Right lobe of liver (tissue), 6 donors: ENCODE measurements at regions not wholly inside any gene's neighbourhood (a gene's known extent, or its start where the extent isn't known, plus 50 kb on each side); places are given as distances from the start of the nearest gene placed in this dataset.
"Not testable (repeated sequence)": the region's sequence is repeated elsewhere in the genome, so short reads cannot be mapped to it uniquely, and the experiment has no call there.

Experiments
- ATAC-seq, 4 donors: fragments of 200-7000 bp; cut with Tn5 transposase; one replicate each; pipeline ENCODE4 v1.9.1; 2020; ENCODE audit warnings: mild to moderate bottlenecking in 4 of 4, moderate library complexity in 4 of 4
- DNase-seq, 3 donors: peaks; one replicate each; pipeline ENCODE4 v3.0.0-alpha.2; 2020
- H3K27ac ChIP-seq, 3 donors: fragments of 200-600 bp; one replicate each; pipeline ENCODE4 v1.8.0; 2022
- H3K27me3 ChIP-seq, 2 donors: fragments of 200-600 bp; one replicate each; pipeline ENCODE4 v1.8.0; 2022
- H3K36me3 ChIP-seq, 4 donors: fragments of 200-600 bp; sonication (generic) in 1 of 4; one replicate each; pipeline versions ENCODE4 v1.5.1 to v1.8.0; 2017 to 2022; ENCODE audit warnings: control low read depth in 1 of 4
- H3K4me1 ChIP-seq, 4 donors: fragments of 200-600 bp; sonication (generic) in 1 of 4; one replicate each; pipeline versions ENCODE4 v1.5.1 to v1.8.0; 2017 to 2022; ENCODE audit warnings: control low read depth in 1 of 4
- H3K4me3 ChIP-seq, 3 donors: fragments of 200-600 bp; one replicate each; pipeline ENCODE4 v1.8.0; 2022
- H3K9me3 ChIP-seq, 4 donors: fragments of 200-600 bp; sonication (generic) in 1 of 4; one replicate each; pipeline versions ENCODE4 v1.5.1 to v1.8.0; 2017 to 2022; ENCODE audit warnings: control low read depth in 1 of 4
- CTCF ChIP-seq, 4 donors: fragments of 200-600 bp in 3 of 4; fragments of 450-650 bp in 1 of 4; IDR thresholded peaks; one replicate each; pipeline versions ENCODE4 v1.5.1 to v1.8.0; 2016 to 2022; ENCODE audit warnings: antibody characterized with exemption in 4 of 4, mild to moderate bottlenecking in 2 of 4
- POLR2A ChIP-seq: fragments of 450-650 bp; IDR thresholded peaks from one replicate; pipeline ENCODE4 v1.6.1; 2017; ENCODE audit warnings: antibody characterized with exemption, mild to moderate bottlenecking
- WGBS: methylation state at CpG from one replicate; pipeline ENCODE4 v1.1.6; 2018; ENCODE audit warnings: low coverage, low lambda C conversion rate; ENCODE audit not compliant: insufficient coverage; ENCODE audit errors: missing lambda C conversion rate; 5-methylcytosine and 5-hydroxymethylcytosine counted together
- intact Hi-C, 2 donors: fragments of 100-400 bp; cut with DNase I; formaldehyde crosslinking; loops; one replicate each; pipeline versions ENCODE4 v1.11.2 to v1.14.1; 2022
- small RNA-seq, 2 experiments: library from RNA; depleted of rRNA; stranded (forward); fragments of <200 nt; gene quantifications; one replicate each; pipeline ENCODE3, GENCODE V24; 2016
- donor health status: DM: no; HTN: yes; CAD: no.
- donor health status: DM: no; HTN: no; CAD: no.
- donor health status: DM: no; HTN: no; CAD: no.
- donor health status: DM: no; HTN: yes; CAD: no.
- donor health status: DM: no; HTN: yes; CAD: no.

- Histone ChIP-seq H3K9me3 (no peaks in the 10 kb centered on the region), H3K36me3 (no peaks in the 10 kb centered on the region), H3K4me3 (no peak overlapping the region), H3K27ac (no peak overlapping the region), H3K4me1 (no peaks in the 10 kb centered on the region), H3K27me3 (no peaks in the 10 kb centered on the region)
- WGBS = 95% methylated on average over 4 of the region's 4 CpGs
- TF ChIP-seq CTCF (IDR thresholded peaks at IDR 0.05) (no peak), POLR2A (no peak)
- ATAC-seq (no peak), DNase-seq (no peak)
- intact Hi-C loops = no loop called here
Measured at GRCh38 chr9:97096793-97097192, 57.9 kb upstream of the CTSV start.

GRCh38 chr9:97089361-97089760 is 50.4 kb upstream of the CTSV start:
- H3K27me3 ChIP-seq, H3K4me3 ChIP-seq, H3K27ac ChIP-seq, H3K4me1 ChIP-seq, intact Hi-C loops, H3K36me3 ChIP-seq, H3K9me3 ChIP-seq, DNase-seq, ATAC-seq: not testable (repeated sequence)
- WGBS = 60% methylated on average over 3 of the region's 3 CpGs

Small RNAs in the stretch of these regions (small RNA-seq; reads per million reads assigned to genes)
- 0 reads per million in 2 experiments for gene RNU6-798P
